ENCODE measurements at regions not wholly inside any gene's neighbourhood (a gene's known extent, or its start where the extent isn't known, plus 50 kb on each side); places are given as distances from the start of the nearest gene placed in this dataset.

DNA sequence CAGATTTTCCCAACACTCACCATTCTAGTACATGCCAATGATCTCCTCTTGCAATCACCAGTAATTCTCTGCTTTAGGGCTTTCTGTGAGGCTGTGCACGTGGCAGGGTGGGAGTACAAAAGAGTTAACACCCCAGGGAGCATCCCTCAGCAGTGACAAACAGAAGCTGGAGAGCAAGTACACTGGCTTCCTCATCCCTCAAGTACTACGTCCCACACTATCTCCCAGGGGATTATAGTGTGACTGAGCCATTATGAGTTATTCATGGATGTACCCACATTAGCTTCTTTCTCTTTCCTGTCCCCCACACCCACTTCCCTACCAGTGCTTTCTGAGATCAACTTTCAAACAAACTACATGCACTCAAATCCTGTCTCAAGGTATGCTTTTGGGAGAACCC, 1216.5 kb upstream of the AUTS2 start:
- TF ChIP-seq EZH2 (IDR thresholded peaks at IDR 0.05; ENCODE audit: borderline replicate concordance, low read depth, low read length, severe bottlenecking): no peak
- TF ChIP-seq, protein P1, sequence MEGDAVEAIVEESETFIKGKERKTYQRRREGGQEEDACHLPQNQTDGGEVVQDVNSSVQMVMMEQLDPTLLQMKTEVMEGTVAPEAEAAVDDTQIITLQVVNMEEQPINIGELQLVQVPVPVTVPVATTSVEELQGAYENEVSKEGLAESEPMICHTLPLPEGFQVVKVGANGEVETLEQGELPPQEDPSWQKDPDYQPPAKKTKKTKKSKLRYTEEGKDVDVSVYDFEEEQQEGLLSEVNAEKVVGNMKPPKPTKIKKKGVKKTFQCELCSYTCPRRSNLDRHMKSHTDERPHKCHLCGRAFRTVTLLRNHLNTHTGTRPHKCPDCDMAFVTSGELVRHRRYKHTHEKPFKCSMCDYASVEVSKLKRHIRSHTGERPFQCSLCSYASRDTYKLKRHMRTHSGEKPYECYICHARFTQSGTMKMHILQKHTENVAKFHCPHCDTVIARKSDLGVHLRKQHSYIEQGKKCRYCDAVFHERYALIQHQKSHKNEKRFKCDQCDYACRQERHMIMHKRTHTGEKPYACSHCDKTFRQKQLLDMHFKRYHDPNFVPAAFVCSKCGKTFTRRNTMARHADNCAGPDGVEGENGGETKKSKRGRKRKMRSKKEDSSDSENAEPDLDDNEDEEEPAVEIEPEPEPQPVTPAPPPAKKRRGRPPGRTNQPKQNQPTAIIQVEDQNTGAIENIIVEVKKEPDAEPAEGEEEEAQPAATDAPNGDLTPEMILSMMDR (IDR thresholded peaks at IDR 0.05; ENCODE audit: borderline replicate concordance, extremely low read depth, low read length, poor library complexity, severe bottlenecking): no peak

Measured in DND-41 (cell line).